GM06990 (cell line): ENCODE measurements at regions not wholly inside any gene's neighbourhood (a gene's known extent, or its start where the extent isn't known, plus 50 kb on each side); places are given as distances from the start of the nearest gene placed in this dataset.
"Not testable (repeated sequence)": the region's sequence is repeated elsewhere in the genome, so short reads cannot be mapped to it uniquely, and the experiment has no call there.

Experiments used
- DNase-seq: peaks from one replicate; pipeline ENCODE4 v3.0.0-alpha.2; 2011; ENCODE audit not compliant: insufficient read length; ENCODE audit errors: extremely low read depth
- H3K27me3 ChIP-seq: replicated peaks from 2 replicates; pipeline ENCODE4 v1.6.0; 2011; ENCODE audit warnings: low read length; ENCODE audit not compliant: control insufficient read depth, insufficient read depth
- H3K36me3 ChIP-seq: 2 replicates; pipeline ENCODE4 v1.5.1; 2011; ENCODE audit warnings: low read length; ENCODE audit not compliant: control insufficient read depth, insufficient read depth
- H3K4me3 ChIP-seq: replicated peaks from 2 replicates; pipeline ENCODE4 v1.5.1; 2011; ENCODE audit warnings: low read depth, mild to moderate bottlenecking, control low read depth, low read length
- TF ChIP-seq, protein P1 (sequence below): IDR thresholded peaks from 2 replicates; pipeline ENCODE4 v1.5.1; 2011; ENCODE audit warnings: low read length, control low read depth, mild to moderate bottlenecking, inconsistent platforms; ENCODE audit not compliant: insufficient read depth, poor library complexity, severe bottlenecking

DNA sequence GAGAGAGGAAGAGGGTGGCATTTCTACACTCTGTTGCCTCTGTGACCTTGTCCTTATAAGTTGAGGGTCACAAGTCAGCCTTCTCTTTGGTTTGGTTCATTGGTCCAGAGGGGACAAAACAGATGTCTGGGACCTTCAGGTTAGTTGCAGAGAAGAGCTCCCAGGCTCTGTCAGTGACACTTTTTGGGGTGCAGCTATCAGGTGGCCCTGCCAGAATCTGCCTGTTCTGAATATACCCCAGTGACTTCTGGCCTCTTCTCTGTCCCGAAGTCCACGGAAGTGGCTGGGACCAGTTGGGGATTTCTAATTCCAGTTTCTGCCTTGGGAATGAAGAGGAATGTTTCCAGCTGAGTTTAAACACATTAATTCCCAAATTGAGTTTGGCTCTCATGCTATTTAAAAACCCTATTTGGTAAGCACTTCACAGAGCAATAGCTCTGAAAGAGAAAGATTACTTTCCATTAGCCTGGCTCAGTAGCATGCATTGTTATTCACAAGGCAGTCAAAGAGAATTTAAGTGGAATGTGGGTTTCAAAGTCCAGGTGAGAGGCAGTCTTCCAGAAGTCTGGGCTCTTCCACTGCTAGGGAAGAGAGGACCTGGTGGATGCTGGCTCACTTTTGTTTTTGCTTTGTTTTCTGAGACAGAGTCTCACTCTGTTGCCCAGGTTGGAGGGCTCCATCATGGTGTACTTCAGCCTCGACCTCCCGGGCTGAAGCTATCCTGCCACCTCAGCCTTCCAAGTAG lies 237.8 kb upstream of the GALNT17 start:
- TF ChIP-seq, protein P1, sequence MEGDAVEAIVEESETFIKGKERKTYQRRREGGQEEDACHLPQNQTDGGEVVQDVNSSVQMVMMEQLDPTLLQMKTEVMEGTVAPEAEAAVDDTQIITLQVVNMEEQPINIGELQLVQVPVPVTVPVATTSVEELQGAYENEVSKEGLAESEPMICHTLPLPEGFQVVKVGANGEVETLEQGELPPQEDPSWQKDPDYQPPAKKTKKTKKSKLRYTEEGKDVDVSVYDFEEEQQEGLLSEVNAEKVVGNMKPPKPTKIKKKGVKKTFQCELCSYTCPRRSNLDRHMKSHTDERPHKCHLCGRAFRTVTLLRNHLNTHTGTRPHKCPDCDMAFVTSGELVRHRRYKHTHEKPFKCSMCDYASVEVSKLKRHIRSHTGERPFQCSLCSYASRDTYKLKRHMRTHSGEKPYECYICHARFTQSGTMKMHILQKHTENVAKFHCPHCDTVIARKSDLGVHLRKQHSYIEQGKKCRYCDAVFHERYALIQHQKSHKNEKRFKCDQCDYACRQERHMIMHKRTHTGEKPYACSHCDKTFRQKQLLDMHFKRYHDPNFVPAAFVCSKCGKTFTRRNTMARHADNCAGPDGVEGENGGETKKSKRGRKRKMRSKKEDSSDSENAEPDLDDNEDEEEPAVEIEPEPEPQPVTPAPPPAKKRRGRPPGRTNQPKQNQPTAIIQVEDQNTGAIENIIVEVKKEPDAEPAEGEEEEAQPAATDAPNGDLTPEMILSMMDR: no peak
- no peaks in the 10 kb centered on the region for H3K36me3 ChIP-seq
- no peak overlapping the region for H3K4me3 ChIP-seq
- H3K27me3 ChIP-seq: no peaks in the 10 kb centered on the region
- no peak for DNase-seq

DNA sequence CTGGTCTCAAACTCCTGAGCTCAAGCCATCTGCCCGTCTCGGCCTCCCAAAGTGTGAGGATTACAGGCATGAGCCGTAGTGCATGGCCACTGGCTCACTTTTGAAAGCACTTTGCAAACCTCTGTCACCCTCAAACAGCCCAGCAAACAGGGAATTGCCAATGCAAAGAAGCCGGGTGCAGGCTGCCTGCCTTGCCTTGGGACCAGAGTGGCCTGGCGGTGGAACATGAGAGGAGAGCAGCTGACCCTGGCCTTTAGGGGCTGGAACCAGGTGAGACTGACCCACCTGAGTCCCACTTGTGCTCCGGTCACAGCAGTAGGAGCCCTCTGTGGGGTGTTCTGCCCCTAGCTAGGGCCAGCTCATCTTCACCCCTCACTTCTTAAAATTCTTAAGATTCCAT lies 237.1 kb upstream of the GALNT17 start:
- Histone ChIP-seq H3K36me3 (no peaks in the 10 kb centered on the region), H3K4me3 (no peak overlapping the region), H3K27me3 (no peaks in the 10 kb centered on the region)
- no peak for DNase-seq
- TF ChIP-seq, protein P1: no peak

GRCh38 chr7:70895337-70896200 lies 236.4 kb upstream of the GALNT17 start:
- H3K4me3 ChIP-seq, H3K36me3 ChIP-seq, DNase-seq, H3K27me3 ChIP-seq: not testable (repeated sequence)

- DNase-seq: no peak
- TF ChIP-seq, protein P1: no peak
- Histone ChIP-seq H3K4me3 (no peak overlapping the region), H3K36me3 (no peaks in the 10 kb centered on the region), H3K27me3 (no peaks in the 10 kb centered on the region)
Observed at GRCh38 chr7:70907259-70908247, 224.4 kb upstream of the GALNT17 start.

DNA sequence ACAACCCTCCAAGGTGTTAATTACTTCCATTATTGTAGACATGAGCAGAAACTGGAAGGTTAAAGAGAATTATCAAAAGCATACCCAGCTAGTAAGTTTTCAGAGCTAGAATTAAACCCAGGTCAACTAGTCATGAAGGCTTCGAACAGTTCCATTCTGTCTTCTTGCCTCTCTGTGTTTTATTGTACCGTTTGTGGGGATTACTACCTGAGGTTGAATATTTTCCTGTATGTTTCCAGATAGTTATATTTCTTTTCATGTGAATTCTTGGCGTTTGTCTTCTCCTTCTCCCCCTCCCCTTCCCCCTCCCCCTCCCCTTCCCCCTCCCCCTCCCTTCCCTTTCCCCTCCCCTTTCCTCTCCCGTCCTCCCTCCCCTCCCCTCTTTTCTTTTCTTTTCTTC lies 218.0 kb upstream of the GALNT17 start:
- no peaks in the 10 kb centered on the region for H3K27me3 ChIP-seq
- no peaks in the 10 kb centered on the region for H3K36me3 ChIP-seq
- no peak overlapping the region for H3K4me3 ChIP-seq
- DNase-seq: no peak
- TF ChIP-seq, protein P1: no peak
